ENCODE measurements at regions not wholly inside any gene's neighbourhood (a gene's known extent, or its start where the extent isn't known, plus 50 kb on each side); places are given as distances from the start of the nearest gene placed in this dataset.

DNA sequence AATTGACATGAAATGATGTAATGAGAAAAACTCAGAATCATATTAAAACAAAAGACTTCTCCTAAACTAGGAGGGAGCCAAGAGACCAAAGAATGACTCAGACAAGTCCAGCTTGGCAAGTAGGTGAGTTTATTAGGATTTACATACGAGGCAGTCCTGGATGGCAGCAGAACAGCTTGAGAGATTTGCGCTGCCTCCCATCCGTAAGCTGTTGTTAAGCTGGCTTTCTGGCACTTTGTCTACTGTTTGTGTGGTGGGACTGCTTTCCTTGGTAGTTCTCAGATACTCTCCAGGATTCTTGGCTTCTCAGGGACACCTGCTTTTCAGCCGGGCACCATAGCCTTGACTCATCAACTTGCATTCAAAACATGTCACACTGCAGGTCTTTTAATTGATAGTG, 57.6 kb downstream of the COX7C start:
- TF ChIP-seq, protein P1, sequence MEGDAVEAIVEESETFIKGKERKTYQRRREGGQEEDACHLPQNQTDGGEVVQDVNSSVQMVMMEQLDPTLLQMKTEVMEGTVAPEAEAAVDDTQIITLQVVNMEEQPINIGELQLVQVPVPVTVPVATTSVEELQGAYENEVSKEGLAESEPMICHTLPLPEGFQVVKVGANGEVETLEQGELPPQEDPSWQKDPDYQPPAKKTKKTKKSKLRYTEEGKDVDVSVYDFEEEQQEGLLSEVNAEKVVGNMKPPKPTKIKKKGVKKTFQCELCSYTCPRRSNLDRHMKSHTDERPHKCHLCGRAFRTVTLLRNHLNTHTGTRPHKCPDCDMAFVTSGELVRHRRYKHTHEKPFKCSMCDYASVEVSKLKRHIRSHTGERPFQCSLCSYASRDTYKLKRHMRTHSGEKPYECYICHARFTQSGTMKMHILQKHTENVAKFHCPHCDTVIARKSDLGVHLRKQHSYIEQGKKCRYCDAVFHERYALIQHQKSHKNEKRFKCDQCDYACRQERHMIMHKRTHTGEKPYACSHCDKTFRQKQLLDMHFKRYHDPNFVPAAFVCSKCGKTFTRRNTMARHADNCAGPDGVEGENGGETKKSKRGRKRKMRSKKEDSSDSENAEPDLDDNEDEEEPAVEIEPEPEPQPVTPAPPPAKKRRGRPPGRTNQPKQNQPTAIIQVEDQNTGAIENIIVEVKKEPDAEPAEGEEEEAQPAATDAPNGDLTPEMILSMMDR (IDR thresholded peaks at IDR 0.05), result no peak
- TF ChIP-seq EZH2 (IDR thresholded peaks at IDR 0.05), result no peak
